ENCODE measurements at regions not wholly inside any gene's neighbourhood (a gene's known extent, or its start where the extent isn't known, plus 50 kb on each side); places are given as distances from the start of the nearest gene placed in this dataset.

GRCh38 chr7:46389146-46389545 lies 468.1 kb upstream of the IGFBP3 start:
- Mint-ChIP-seq H3K27me3 (ENCODE audit: low read depth in 2 of 2) (no peaks in the 10 kb centered on the region), H3K9me3 (peaks cover 11 to 12% of the 10 kb centered on the region in 2 donors), H3K27ac (no peak overlapping the region), H3K4me3 (no peak overlapping the region), H3K4me1 (no peaks in the 10 kb centered on the region), H3K36me3 (no peaks in the 10 kb centered on the region)
- H3K9me3 ChIP-seq (ENCODE audit: control insufficient read depth, insufficient read depth, low read length) = peaks cover 9% of the 10 kb centered on the region
- ATAC-seq (no peak), DNase-seq (no peak)
- no peaks in the 10 kb centered on the region for H3K36me3 ChIP-seq (ENCODE audit: control insufficient read depth, insufficient read depth, low read length)
- no peak overlapping the region for H3K27ac ChIP-seq (ENCODE audit: low read length)
- no peak overlapping the region for H3K4me3 ChIP-seq (ENCODE audit: low read length)
- intact Hi-C loops (cut with micrococcal nuclease) = no loop called here
- no peak for TF ChIP-seq CTCF (IDR thresholded peaks at IDR 0.05)
- H3K4me1 ChIP-seq (ENCODE audit: control insufficient read depth, insufficient read depth, low read length) = no peaks in the 10 kb centered on the region
- no peaks in the 10 kb centered on the region for H3K27me3 ChIP-seq (ENCODE audit: control insufficient read depth, insufficient read depth, low read length)
- WGBS (ENCODE audit: insufficient coverage) = 94% methylated on average over 3 of the region's 3 CpGs

- DNase-seq (no peak), ATAC-seq (no peak)
- Histone ChIP-seq H3K27me3 (ENCODE audit: control insufficient read depth, insufficient read depth, low read length) (no peaks in the 10 kb centered on the region), H3K4me3 (ENCODE audit: low read length) (no peak overlapping the region), H3K36me3 (ENCODE audit: control insufficient read depth, insufficient read depth, low read length) (no peaks in the 10 kb centered on the region), H3K9me3 (ENCODE audit: control insufficient read depth, insufficient read depth, low read length) (peaks cover 9% of the 10 kb centered on the region), H3K4me1 (ENCODE audit: control insufficient read depth, insufficient read depth, low read length) (no peaks in the 10 kb centered on the region), H3K27ac (ENCODE audit: low read length) (no peak overlapping the region)
- Mint-ChIP-seq H3K27me3 (ENCODE audit: low read depth in 2 of 2) (no peaks in the 10 kb centered on the region), H3K36me3 (no peaks in the 10 kb centered on the region), H3K27ac (no peak overlapping the region), H3K4me3 (no peak overlapping the region), H3K4me1 (no peaks in the 10 kb centered on the region), H3K9me3 (peaks cover 9 to 11% of the 10 kb centered on the region in 2 donors)
- intact Hi-C loops (cut with micrococcal nuclease) = no loop called here
- TF ChIP-seq CTCF (IDR thresholded peaks at IDR 0.05) = no peak
- 57% methylated on average over 1 of the region's 1 CpG for WGBS (ENCODE audit: insufficient coverage)
These were observed 466.6 kb upstream of the IGFBP3 start for GRCh38 chr7:46387646-46388045.

- H3K4me3 Mint-ChIP-seq = no peak overlapping the region
- Histone ChIP-seq H3K4me1 (ENCODE audit: control insufficient read depth, insufficient read depth, low read length) (no peaks in the 10 kb centered on the region), H3K4me3 (ENCODE audit: low read length) (no peak overlapping the region), H3K27ac (ENCODE audit: low read length) (no peak overlapping the region), H3K36me3 (ENCODE audit: control insufficient read depth, insufficient read depth, low read length) (no peaks in the 10 kb centered on the region), H3K9me3 (ENCODE audit: control insufficient read depth, insufficient read depth, low read length) (peaks cover 6% of the 10 kb centered on the region), H3K27me3 (ENCODE audit: control insufficient read depth, insufficient read depth, low read length) (no peaks in the 10 kb centered on the region)
- no peaks in the 10 kb centered on the region for H3K27me3 Mint-ChIP-seq (ENCODE audit: low read depth in 2 of 2)
- TF ChIP-seq CTCF (IDR thresholded peaks at IDR 0.05) = no peak
- peaks cover 6 to 8% of the 10 kb centered on the region in 2 donors for H3K9me3 Mint-ChIP-seq
- intact Hi-C loops (cut with micrococcal nuclease) = no loop called here
- no peaks in the 10 kb centered on the region for H3K4me1 Mint-ChIP-seq
- H3K27ac Mint-ChIP-seq = no peak overlapping the region
- DNase-seq (no peak), ATAC-seq (no peak)
- WGBS (ENCODE audit: insufficient coverage) = 96% methylated on average over 5 of the region's 6 CpGs
- H3K36me3 Mint-ChIP-seq = no peaks in the 10 kb centered on the region
These were observed 465.6 kb upstream of the IGFBP3 start for GRCh38 chr7:46386428-46387399.

Measured in natural killer cell (primary cell).